Lung (tissue), 11 donors: ENCODE measurements at regions not wholly inside any gene's neighbourhood (a gene's known extent, or its start where the extent isn't known, plus 50 kb on each side); places are given as distances from the start of the nearest gene placed in this dataset.

Experiments used
- ATAC-seq: fragments of 200-7000 bp; cut with Tn5 transposase; one replicate; pipeline ENCODE4 v1.9.1; 2020; ENCODE audit warnings: moderate number of reproducible peaks; ENCODE audit not compliant: insufficient read depth, low FRiP score
- DNase-seq, 3 donors: peaks; one replicate each; pipeline ENCODE4 v3.0.0-alpha.2; 2013 to 2017
- H3K27ac ChIP-seq, 2 donors: one replicate each; pipeline ENCODE4 v1.5.1; 2013; ENCODE audit warnings: mild to moderate bottlenecking in 2 of 2, moderate library complexity in 2 of 2, control low read depth in 1 of 2, inconsistent platforms in 1 of 2, low read depth in 1 of 2, low read length in 1 of 2
- H3K27me3 ChIP-seq, 3 donors: one replicate each; pipeline ENCODE4 v1.5.1; 2013; ENCODE audit warnings: low read length in 2 of 3; ENCODE audit not compliant: control insufficient read depth in 3 of 3, insufficient read depth in 3 of 3
- H3K36me3 ChIP-seq, 4 donors: one replicate each; pipeline ENCODE4 v1.5.1; 2013; ENCODE audit warnings: low read length in 4 of 4, mild to moderate bottlenecking in 1 of 4, moderate library complexity in 1 of 4; ENCODE audit not compliant: control insufficient read depth in 4 of 4, insufficient read depth in 4 of 4
- H3K4me1 ChIP-seq, 5 donors: one replicate each; pipeline ENCODE4 v1.5.1; 2013; ENCODE audit warnings: low read length in 5 of 5, mild to moderate bottlenecking in 2 of 5, moderate library complexity in 1 of 5; ENCODE audit not compliant: control insufficient read depth in 5 of 5, insufficient read depth in 5 of 5
- H3K4me3 ChIP-seq: one replicate; pipeline ENCODE4 v1.5.1; 2013; ENCODE audit warnings: mild to moderate bottlenecking, control low read depth, moderate library complexity
- H3K9ac ChIP-seq, 2 donors: one replicate each; pipeline ENCODE4 v1.5.1; 2013; ENCODE audit warnings: low read length in 2 of 2, control low read depth in 1 of 2; ENCODE audit not compliant: insufficient read depth in 1 of 2
- H3K9me3 ChIP-seq, 4 donors: one replicate each; pipeline ENCODE4 v1.5.1; 2013; ENCODE audit warnings: low read length in 3 of 4, mild to moderate bottlenecking in 1 of 4, moderate library complexity in 1 of 4; ENCODE audit not compliant: control insufficient read depth in 4 of 4, insufficient read depth in 3 of 4
- WGBS, 2 donors: extraction: QIAGEN DNeasy Blood & Tissue Kit; methylation state at CpG; one replicate each; pipeline ENCODE4 v1.1.7; 2013; 5-methylcytosine and 5-hydroxymethylcytosine counted together
- TF ChIP-seq, protein P1 (sequence below): IDR thresholded peaks from 2 replicates; pipeline ENCODE4 v1.5.1; 2012; ENCODE audit warnings: mild to moderate bottlenecking; ENCODE audit errors: control extremely low read depth, extremely low read depth
- donor health status: control.
- donor health status: control.
- donor health status: Bipolar disorder and iron deficiency.
- donor health status: healthy.
- donor health status: DM: yes; HTN: yes; CAD: no.

DNA sequence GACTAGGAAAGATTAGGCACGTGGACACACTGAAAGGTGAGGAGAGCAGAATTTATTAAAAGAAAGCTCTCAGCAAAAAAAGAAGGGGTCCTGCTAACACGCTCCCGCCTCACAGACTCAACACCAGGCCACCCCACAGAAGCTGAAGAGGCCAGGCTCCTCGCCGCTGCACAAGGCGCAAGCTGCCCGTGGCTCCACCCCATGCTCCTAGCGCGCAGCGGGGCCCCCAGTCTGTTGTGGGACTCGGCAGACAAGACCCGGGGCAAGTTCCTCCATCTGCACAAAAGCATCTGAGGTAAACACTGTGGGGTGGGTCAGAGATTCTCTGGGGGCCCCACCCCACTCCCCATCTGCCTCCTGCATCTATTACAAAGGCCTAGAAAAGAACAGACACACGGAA lies 1462.4 kb downstream of the EFNB2 start:
- H3K4me1 ChIP-seq, result no peaks in the 10 kb centered on the region
- no peak for DNase-seq
- TF ChIP-seq, protein P1, sequence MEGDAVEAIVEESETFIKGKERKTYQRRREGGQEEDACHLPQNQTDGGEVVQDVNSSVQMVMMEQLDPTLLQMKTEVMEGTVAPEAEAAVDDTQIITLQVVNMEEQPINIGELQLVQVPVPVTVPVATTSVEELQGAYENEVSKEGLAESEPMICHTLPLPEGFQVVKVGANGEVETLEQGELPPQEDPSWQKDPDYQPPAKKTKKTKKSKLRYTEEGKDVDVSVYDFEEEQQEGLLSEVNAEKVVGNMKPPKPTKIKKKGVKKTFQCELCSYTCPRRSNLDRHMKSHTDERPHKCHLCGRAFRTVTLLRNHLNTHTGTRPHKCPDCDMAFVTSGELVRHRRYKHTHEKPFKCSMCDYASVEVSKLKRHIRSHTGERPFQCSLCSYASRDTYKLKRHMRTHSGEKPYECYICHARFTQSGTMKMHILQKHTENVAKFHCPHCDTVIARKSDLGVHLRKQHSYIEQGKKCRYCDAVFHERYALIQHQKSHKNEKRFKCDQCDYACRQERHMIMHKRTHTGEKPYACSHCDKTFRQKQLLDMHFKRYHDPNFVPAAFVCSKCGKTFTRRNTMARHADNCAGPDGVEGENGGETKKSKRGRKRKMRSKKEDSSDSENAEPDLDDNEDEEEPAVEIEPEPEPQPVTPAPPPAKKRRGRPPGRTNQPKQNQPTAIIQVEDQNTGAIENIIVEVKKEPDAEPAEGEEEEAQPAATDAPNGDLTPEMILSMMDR, result no peak
- no peak overlapping the region for H3K4me3 ChIP-seq
- H3K9ac ChIP-seq, result no peak overlapping the region
- H3K27ac ChIP-seq, result no peak overlapping the region
- WGBS, 2 donors, result 96 to 97% methylated on average over 13 of the region's 13 CpGs
- H3K36me3 ChIP-seq, result no peaks in the 10 kb centered on the region
- no peak for ATAC-seq
- no peaks in the 10 kb centered on the region for H3K9me3 ChIP-seq
- no peaks in the 10 kb centered on the region for H3K27me3 ChIP-seq

GRCh38 chr13:105070452-105070851 lies 1465.0 kb downstream of the EFNB2 start:
- TF ChIP-seq, protein P1, result no peak
- no peaks in the 10 kb centered on the region for H3K4me1 ChIP-seq
- WGBS, 2 donors, result 90 to 97% methylated on average over 1 of the region's 1 CpG
- no peak overlapping the region for H3K9ac ChIP-seq
- no peak overlapping the region for H3K27ac ChIP-seq
- ATAC-seq (no peak), DNase-seq (no peak)
- no peak overlapping the region for H3K4me3 ChIP-seq
- H3K36me3 ChIP-seq, result no peaks in the 10 kb centered on the region
- no peaks in the 10 kb centered on the region for H3K9me3 ChIP-seq
- H3K27me3 ChIP-seq, result no peaks in the 10 kb centered on the region

DNA sequence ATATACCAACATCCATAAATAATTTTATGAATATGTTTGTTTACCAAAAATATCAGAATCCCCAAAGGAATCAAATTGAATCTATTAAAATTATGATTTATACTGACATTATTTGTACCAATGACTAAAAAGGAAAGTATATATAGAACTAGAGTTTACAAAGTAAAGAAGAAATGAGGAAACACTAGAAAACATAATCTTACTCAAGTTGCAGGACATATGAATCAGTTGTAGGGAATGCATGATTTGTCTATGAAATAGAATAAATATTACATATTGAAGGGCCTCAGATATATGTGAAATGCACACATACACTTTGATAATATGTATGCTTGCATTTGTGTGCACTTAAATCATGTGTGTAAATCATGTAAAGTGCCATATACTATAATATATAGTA lies 1466.4 kb downstream of the EFNB2 start:
- no peak for ATAC-seq
- H3K27ac ChIP-seq, result no peak overlapping the region
- no peaks in the 10 kb centered on the region for H3K9me3 ChIP-seq

GRCh38 chr13:105063676-105064075 lies 1471.8 kb downstream of the EFNB2 start:
- WGBS, 2 donors, result 92 to 95% methylated on average over 5 of the region's 5 CpGs
- Histone ChIP-seq H3K36me3 (no peaks in the 10 kb centered on the region), H3K4me3 (no peak overlapping the region), H3K9me3 (no peaks in the 10 kb centered on the region), H3K4me1 (no peaks in the 10 kb centered on the region), H3K27ac (no peak overlapping the region), H3K9ac (no peak overlapping the region), H3K27me3 (no peaks in the 10 kb centered on the region)
- ATAC-seq (no peak), DNase-seq (no peak)
- TF ChIP-seq, protein P1, result no peak

More for the DNA sequence above, 1466.4 kb downstream of the EFNB2 start:
- Histone ChIP-seq H3K27me3 (no peaks in the 10 kb centered on the region), H3K36me3 (no peaks in the 10 kb centered on the region), H3K9ac (no peak overlapping the region), H3K4me1 (no peaks in the 10 kb centered on the region), H3K4me3 (no peak overlapping the region)
- DNase-seq, result no peak
- TF ChIP-seq, protein P1, result no peak
